SK-MEL-5 (cell line): ENCODE measurements at regions not wholly inside any gene's neighbourhood (a gene's known extent, or its start where the extent isn't known, plus 50 kb on each side); places are given as distances from the start of the nearest gene placed in this dataset.
A peak's percentile ranks its signal among the peaks of the same experiment; 100 is the strongest.
"Not testable (repeated sequence)": the region's sequence is repeated elsewhere in the genome, so short reads cannot be mapped to it uniquely, and the experiment has no call there.

ENCODE experiments used
- DNase-seq: peaks from one replicate; pipeline ENCODE4 v3.0.0-alpha.2; 2016; ENCODE audit warnings: low read depth, low spot score
- in situ Hi-C: cut with HindIII; loops from 2 replicates; pipeline ENCODE4 v1.10.0; 2016; ENCODE audit warnings: low sequenced_read_pairs, high pct_unique_total_duplicates, low pct_unique_long_range_greater_than_20kb

DNA sequence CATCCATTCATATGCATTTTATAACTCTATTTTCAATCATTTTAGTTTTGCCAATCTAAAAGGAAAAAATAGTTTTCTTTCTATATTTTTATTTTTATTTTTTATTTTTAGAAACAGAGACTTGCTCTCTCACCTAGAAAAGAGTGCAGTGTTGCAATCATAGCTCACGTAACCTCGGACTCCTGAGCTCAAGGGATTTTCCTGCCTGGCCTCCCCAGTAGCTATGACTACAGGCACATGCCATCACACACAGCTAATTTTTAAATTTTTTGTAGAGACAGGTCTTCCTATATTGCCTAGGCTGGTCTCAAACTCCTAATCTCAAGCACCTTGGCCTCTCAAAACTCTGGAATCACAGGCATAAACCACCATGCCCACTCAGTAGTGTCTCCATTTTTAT, 125.5 kb upstream of the XIRP2 start:
- no peak for DNase-seq
- in situ Hi-C loops = no loop called here

DNA sequence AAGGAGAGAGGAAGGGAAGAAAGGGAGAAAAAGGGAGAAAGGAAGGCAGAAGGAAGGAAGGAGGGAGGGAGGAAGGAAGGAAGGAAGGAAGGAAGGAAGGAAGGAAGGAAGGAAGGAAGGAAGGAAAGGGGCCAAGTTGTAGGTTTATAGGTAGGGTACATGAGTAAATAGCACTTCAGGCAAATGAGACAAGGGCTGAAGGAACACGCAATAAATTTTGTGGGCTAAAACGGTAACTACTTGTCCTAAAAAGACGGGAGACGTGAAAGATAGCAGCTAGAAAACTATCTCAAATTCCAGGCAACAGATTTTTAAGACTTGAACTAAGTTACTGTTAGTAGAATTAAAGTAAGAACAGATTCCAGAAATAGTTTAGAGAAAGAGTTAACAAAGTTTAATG, 129.3 kb upstream of the XIRP2 start:
- in situ Hi-C loops = no loop called here
- no peak for DNase-seq

GRCh38 chr2:166750624-166751023, 137.7 kb upstream of the XIRP2 start:
- no peak for DNase-seq
- in situ Hi-C loops = no loop called here

- in situ Hi-C loops, DNase-seq: not testable (repeated sequence)
Observed at GRCh38 chr2:166744117-166744516, 144.2 kb upstream of the XIRP2 start.

DNA sequence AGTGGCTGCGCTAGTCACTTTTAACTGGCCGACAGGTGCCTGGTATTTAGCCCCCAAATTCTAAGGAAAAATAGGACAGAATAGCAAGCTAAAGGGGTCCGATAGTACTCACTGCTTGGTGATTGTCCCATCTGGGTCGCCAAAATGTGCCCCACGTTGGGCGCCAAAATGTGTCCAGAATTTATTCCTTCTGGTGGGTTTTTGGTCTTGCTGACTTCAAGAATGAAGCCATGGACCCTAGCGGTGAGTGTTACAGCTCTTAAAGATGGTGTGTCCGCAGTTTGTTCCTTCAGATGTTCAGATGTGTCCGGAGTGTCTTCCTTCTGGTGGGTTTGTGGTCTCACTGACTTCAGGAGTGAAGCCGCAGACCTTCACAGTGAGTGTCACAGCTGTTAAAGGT, 144.8 kb upstream of the XIRP2 start:
- DNase-seq = not testable (repeated sequence)

GRCh38 chr2:166727095-166727494, 161.2 kb upstream of the XIRP2 start:
- no peak for DNase-seq
- in situ Hi-C loops = no loop called here

More for the DNA sequence above, 144.8 kb upstream of the XIRP2 start:
- in situ Hi-C loops = not testable (repeated sequence)

GRCh38 chr2:166725927-166726924, 162.1 kb upstream of the XIRP2 start:
- in situ Hi-C loops = no loop called here
- DNase-seq = no peak

DNA sequence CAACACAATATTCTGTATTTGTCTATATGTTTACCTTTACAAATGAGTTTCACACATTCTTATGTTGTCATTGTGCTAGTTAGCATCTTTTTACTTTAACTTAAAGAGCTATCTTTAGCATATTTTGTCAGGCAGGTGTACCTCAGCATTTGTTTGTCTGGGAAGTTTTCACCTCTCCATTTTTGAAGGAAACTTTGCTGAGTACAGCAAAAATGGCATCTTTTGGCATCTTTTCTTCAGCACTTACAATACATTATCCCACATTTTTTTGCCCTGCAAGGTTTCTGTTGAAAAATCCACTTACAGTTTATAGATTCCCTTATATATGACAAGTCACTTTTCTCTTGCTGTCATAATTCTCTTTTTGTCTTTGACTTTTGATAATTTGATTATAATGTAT, 171.3 kb upstream of the XIRP2 start:
- in situ Hi-C loops = no loop called here
- DNase-seq = no peak

DNA sequence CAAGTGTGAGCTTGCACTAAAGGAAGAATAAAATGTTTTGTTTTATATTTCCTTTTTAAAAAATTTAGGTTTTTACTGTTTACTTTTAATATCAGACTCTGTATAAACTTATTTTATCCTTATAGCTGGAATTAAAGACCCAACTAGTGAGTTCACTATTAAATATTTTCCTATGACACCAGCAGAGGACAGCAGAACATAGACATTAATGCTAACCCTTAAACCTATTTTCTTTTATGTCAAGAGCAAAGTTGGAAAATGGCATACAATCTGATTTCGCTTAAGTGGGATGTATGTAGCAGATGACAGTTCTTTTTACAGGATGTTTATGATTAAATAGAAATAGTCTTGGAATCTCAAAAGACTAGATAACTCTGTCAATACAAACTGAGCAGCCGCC, 188.2 kb upstream of the XIRP2 start:
- in situ Hi-C loops = no loop called here
- DNase-seq = peak; percentile 13

DNA sequence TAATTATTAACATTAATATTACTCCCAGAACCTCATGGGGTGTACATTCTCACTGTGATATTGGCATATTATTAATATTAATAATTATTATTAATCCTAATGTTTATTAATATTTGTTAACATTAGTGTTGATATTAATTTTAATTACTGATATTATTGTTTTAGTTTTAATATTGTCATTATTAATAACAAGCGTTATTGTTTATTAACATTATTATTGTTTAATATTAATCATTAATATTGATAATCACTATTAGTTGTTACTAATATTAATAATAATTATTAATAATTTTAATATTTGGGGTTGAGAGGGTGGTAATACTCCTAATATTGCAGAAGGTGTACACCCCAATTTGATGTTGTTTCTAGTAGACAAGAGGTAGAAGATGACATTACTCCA, 193.1 kb upstream of the XIRP2 start:
- in situ Hi-C loops = no loop called here
- DNase-seq = no peak

DNA sequence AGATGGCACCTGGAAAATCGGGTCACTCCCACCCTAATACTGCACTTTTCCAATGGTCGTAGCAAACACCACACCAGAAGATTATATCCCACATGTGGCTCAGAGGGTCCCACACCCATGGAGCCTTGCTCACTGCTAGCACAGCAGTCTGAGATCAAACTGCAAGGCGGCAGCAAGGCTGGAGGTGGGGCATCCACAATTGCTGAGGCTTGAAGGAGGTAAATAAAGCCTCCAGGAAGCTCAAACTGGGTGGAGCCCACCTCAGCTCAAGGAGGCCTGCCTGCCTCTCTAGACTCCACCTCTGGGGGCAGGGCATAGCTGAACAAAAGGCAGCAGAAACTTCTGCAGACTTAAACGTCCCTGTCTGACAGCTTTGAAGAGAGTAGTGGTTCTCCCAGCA, 192.0 kb upstream of the SCN7A start:
- in situ Hi-C loops, DNase-seq: not testable (repeated sequence)

GRCh38 chr2:166677996-166678395, 183.9 kb upstream of the SCN7A start:
- in situ Hi-C loops = no loop called here

GRCh38 chr2:166676716-166677115, 182.7 kb upstream of the SCN7A start:
- in situ Hi-C loops = no loop called here

More at GRCh38 chr2:166677996-166678395, 183.9 kb upstream of the SCN7A start:
- no peak for DNase-seq

GRCh38 chr2:166675553-166675952, 181.5 kb upstream of the SCN7A start:
- in situ Hi-C loops = no loop called here
- DNase-seq = no peak

More at GRCh38 chr2:166676716-166677115, 182.7 kb upstream of the SCN7A start:
- DNase-seq = no peak

GRCh38 chr2:166673986-166674385, 179.9 kb upstream of the SCN7A start:
- in situ Hi-C loops = no loop called here
- DNase-seq = no peak

GRCh38 chr2:166671801-166672200, 177.8 kb upstream of the SCN7A start:
- no peak for DNase-seq
- in situ Hi-C loops = no loop called here

- in situ Hi-C loops = no loop called here
Observed at GRCh38 chr2:166671235-166671634, 177.2 kb upstream of the SCN7A start.

GRCh38 chr2:166665991-166666940, 172.2 kb upstream of the SCN7A start:
- no peak for DNase-seq
- in situ Hi-C loops = no loop called here

More at GRCh38 chr2:166671235-166671634, 177.2 kb upstream of the SCN7A start:
- no peak for DNase-seq
